Stimulated activated CD4-positive, alpha-beta T cell treated with anti-CD3 and anti-CD28 coated beads, Interleukin-4, amount 100 ng/mL, for 4 hours (primary cell): ENCODE measurements at regions not wholly inside any gene's neighbourhood (a gene's known extent, or its start where the extent isn't known, plus 50 kb on each side); places are given as distances from the start of the nearest gene placed in this dataset.
"Not testable (repeated sequence)": the region's sequence is repeated elsewhere in the genome, so short reads cannot be mapped to it uniquely, and the experiment has no call there.

Experiments used
- DNase-seq, 2 experiments: peaks; one replicate each; pipeline ENCODE4 v3.0.0-alpha.2; 2020

DNA sequence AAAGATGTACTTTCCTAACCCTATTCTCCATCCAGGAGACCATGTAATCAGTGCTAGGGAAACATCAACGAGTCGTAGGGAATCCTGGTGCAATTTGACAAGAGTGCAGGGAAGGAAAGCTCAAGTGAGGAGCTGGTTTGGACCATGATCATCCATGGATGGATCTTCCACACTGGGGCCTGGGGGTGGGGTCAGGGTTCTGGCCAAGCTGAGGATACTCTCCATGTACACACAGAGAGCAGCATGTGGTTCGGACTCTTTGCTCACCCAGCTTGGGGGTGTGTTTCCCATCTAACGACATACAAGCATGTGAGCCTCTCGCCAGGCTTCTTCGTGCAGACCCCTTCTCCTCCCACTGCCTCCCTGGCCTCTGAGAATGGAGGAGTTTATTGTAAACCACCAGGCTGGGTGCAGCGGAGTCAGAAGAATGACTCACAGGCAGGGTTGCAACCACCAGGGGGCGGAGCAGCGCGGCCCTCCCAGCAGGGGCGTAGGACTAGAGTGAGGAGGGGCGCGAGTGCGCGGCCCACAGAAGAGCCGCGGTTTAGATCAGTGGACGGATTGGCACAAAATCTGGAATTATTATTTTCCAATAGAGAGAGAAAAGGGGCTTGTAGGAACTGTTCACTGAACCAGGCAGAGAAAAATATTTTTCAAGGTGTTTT is 530.0 kb upstream of the B3GAT1 start:
- not testable (repeated sequence) for DNase-seq

DNA sequence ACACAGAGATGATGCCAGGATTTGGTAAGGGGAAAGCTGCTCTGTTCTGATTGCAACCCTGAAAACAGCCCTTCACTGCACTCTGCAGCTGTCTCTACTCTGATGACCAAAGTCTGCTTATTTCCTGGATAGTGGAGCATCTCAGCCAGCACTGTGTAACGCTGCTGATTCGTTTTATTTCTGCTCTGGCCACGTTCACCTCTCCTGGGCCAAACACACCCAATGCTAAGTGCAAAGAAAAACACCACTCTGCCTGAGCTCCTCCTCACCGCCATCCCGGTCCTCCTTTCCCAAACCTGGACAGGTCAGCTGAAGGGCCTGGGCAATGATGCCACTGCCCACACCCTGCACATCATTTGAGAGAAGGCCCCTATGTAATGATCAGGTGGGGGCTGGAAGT is 529.3 kb upstream of the B3GAT1 start:
- DNase-seq = no peak

DNA sequence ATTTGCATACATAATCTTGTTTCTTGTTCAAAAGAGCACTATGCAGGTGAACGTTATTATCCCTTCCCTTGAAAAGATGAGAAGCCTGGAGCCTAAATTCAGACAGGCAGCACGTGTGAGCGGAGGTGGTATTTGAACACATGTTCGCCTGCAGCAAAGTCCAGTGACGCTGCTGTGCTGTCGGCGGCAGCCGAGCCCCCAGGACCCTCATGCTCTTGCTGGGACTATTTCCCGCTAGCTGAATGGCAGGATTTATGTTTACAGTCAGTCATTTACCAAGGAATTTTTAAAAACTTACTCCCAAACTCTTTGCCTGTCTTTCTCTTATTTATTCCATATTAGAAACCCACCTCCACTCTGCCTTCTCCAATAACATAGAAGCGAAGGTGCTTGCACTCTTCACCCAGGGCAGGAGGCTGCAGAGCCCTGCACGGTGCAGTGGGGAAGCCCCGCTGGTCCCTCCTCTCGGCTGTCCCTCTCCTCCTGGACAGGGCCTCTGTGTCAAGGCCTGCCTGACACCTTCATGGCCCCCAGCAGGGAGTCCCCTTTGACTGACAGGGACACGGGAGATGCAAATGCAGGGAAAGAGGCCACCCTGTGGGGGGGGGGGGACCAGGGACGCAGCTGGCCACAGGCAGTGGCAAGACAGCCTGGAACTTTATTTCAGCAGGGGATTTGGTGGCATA is 528.5 kb upstream of the B3GAT1 start:
- no peak for DNase-seq

DNA sequence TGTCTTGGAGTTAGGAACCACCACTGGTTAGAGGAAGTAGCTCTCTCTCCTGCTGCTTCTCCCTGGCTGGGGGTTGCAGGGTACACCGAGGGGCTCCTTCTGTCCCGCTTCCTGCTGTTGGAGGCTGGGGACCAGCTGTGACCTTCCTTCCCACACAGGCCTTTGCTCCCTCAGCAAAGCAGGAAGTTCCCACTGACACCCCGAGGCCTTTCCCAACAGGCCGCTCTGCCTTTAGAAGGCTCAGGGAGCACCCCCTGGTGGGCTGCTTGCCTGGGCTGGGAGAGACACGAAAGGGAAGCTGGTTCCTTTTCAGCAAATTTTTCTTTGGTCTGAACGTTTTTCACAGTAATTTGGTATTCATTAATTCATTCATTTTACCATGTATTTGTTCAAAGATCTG is 527.9 kb upstream of the B3GAT1 start:
- DNase-seq = no peak

DNA sequence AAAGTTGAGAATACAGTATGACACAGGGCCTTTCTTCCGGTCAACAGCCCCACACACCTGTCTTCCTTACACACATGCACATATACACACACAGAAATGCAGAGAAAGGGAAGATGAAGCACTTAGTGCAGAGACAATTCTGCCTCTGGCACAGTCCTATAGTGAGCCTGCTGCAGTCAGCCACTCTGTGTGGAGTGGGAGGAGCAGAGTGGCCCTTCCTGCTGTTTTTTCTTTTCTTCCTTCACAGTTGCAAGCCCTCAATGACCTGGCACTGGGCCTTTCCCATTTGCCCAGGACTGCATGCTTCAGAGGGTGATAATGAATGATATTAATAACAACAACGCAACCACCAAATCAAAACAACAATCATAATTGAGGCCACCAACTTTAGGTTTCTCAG is 527.0 kb upstream of the B3GAT1 start:
- no peak for DNase-seq

DNA sequence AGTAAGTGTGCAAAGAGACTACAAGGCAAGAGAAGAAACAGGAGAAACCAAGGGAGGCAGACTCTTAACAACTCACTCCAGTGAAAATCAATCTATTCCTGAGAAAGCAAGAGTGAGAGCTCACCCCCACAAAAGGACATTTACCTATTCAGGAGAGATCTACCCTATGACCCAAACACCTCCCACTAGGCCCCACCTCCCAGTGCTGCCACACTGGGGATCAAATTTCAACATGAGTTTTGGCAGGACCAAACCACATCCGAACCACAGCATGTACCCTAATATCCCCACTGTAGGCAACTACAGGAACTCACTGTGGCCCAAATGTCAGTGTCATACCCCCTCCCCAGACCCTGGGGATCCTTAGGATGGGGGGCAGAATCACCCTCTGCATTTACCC is 526.2 kb upstream of the B3GAT1 start:
- no peak for DNase-seq

DNA sequence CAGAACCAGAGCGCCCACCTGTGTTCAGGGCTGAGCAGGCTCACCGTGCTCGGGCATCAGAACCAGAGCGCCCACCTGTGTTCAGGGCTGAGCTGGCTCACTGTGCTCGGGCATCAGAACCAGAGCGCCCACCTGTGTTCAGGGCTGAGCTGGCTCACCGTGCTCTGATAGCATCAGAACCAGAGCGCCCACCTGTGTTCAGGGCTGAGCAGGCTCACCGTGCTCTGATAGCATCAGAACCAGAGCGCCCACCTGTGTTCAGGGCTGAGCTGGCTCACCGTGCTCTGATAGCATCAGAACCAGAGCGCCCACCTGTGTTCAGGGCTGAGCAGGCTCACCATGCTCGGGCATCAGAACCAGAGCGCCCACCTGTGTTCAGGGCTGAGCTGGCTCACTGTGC is 525.2 kb upstream of the B3GAT1 start:
- DNase-seq = not testable (repeated sequence)

DNA sequence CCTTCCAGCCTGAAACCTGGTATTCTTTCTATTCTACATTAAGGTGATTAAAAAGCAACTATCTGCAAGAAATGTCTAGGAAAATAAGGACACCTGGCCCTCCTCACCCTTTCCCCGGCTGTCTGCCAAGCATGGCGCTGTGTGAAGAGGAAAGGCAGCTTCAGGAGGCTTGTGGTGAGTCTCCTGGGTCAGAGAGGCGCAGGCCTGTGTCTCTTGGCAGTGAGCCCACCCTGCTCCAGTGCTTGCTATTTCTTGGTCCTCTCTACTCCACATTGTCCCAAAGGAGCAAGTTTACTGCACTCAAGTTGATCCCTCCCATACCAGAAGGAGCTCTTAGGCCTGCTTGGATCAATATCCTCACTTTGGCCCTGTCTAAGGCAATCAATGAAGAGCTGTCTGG is 520.7 kb upstream of the B3GAT1 start:
- no peak for DNase-seq

DNA sequence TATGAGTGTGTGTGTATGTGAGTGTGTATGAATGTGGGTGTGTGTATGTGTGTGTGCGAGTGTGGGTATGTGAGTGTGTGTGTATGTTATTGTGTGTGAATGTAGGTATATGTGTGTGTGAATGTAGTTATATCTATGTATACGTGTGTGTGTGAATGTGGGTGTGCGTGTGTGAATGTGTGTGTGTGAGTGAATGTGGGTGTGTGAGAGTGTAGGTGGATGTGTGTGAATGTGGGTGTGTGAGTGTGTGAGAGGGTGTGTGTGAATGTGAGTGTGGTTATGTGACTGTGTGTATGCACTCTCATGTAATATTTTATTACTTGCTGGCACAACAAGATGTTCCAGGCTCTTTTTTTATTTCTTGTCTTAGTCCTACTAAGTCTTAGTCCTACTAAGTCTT is 513.4 kb upstream of the B3GAT1 start:
- DNase-seq = no peak

DNA sequence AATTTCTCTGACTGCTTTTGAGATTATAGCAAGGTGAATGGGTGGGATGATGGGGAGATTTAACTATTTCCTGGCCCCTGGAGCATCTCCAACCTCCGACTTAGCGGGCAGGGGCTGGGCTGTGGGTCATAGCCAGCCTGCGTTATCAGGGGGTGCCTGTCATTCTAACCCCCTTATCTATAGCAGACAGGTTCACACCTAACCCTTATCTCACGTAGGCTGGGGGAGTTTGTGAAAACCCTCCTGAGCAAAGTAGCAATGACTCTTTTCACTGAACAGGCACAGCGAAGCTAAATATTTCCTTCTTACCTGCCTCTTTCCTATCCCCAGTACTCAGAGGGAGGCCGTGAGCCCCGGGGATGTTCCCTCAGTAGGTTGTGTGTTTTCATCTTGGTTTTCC is 511.4 kb upstream of the B3GAT1 start:
- DNase-seq = no peak

DNA sequence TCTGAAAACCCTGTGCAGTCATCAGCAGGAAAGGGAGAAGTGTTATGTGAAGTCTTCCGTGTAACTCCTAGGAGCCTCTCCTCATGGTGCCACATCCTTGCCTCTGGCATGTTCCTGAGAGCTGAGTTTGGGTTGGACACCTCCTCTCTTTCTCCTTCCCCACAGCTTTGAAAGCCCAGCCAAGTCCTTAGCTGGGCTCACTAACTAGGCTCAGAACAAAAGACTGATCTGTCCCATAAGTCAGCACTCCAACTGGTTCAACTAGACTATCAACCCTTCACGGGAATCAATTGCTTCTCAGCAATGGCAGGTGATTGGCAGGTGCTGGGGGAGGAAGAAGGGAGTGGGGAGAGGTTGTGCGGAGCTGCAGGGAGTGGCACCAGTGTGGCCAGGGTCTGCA is 509.9 kb upstream of the B3GAT1 start:
- DNase-seq = no peak

DNA sequence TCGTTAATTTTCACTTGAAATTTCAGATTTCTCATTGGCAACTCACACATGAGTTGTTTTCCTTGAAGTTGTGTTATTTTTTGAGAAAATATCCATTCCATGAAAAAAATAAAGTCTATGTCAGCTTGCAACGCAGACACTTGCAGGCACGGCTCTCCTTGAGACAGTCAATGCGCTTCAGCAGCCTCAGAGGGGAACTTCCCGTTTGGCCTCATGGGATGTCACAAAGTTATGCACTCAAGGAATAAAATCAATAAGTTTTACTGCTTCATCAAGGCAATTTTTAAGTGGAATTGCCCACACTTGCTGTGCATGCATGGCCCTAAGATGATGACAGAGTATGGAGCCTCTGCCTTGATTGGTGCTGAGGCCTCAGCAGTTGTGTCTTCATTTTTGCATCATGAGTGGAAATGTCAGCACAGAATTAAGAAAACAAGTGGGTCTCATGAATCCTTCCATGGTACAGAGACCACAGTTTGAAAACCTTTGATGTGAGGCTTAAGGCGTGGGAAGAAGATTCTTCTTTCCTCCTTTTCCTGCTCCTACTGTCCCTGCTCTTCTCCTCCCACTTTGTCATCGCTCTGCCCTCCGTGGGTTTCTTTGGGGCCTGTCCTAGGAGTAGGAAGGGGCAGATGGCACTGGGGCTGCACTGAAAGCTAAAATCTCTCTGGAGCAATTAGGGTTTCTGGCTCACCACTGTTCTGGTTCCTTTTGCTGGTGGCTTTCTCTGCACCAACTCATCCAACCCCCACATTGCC is 509.0 kb upstream of the B3GAT1 start:
- no peak for DNase-seq

DNA sequence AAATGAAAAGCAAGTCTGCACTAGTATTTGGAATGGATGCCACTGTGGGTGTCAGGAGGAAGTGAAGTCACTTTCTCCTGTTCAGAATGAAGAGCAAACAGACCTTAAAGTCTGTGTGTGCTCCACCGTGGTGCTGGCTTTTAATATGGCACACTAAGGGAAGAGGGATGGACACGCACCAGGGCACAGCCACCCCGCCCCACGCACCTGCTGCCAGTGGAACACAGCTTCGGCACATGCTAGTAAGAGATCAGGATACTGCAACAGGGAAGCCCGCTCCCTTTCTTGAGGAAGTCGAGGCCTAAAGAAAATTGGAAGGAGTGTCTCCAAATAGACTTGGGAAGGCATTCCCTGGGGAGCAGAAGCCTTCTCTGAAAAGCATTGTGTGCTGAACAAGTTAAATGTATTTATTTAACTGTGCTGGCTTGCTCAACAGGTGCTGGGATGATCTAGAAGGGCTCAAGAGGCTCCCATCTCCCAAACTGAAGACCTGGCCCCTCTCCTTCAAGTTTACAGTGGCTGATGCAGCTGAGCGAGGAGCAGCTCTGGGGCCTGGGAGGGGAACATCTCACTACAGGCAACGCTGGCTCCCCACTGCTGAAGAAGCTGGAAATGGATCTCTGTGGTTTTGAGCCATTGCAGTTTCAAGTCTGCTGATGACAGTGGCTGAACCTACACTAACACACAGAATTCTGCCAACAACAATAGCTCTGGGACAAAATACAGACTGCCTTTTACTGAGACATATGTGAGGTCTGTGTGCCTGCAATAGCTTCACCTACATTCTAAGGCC is 504.6 kb upstream of the B3GAT1 start:
- DNase-seq = no peak

DNA sequence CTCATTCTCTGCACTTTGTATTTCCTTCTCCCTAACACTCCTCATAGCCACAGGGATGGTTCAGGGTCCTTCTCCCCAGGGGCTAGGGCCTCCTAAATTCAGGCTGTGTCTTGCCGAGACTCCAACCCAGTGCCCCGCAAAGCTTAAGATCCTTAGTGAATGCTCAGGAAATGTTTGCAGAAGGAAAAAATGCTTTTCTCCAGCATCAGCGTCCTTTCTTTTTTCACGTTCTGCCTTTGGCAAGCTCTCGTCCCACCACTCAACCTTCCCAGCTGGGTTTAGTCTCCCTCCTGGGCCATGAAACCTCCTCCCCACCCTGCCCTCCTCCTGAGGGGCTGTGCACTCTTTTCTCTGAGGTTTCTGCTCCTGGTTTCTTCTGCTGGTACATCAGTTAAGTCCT is 503.8 kb upstream of the B3GAT1 start:
- DNase-seq = no peak

DNA sequence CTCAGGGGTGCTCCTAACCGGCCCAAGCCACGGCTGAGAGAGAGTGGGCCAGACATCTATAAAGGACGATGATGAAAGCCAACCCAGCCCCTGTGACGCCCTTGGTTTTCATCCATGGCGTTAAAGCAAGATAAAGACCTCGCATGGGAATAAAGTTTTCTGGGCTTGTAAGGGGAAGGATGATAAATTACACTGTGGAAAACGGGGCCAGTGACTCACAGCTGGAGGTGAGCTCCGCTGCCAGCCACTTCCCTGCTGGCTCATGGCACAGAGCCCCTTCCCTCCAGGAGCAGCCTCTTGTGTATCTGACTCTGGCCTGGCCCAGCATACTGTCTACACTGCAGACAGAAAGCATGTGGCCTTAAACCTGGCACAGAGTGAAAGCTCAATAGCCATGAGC is 503.2 kb upstream of the B3GAT1 start:
- DNase-seq = no peak

DNA sequence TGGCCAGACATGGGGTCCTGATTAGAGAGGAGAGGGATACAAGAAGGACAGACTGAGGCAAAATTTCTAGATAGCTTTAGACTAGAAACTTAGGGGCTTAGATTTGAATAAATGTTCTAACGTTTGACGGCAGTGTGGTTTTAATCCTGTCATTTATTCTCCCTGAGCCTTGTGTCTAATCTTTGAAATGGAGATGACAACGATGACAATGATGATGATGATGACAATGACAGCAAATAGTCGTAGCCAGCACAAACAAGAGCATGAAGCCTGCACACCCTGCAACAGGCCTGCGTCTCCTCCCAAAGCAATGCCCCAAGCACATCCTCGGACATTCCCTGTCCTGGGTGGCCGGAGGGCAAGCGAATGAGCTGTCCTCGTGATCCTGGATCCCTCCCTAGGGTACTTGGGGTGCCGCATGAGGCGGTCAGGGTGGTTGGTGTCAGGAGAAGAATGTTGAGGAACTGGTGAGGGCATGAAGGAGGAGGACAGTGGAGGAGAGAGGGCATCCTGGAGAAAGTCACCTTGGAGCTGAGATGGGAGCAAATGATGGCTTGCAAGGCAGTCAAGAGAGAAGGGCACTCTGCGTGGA is 502.1 kb upstream of the B3GAT1 start:
- no peak for DNase-seq

DNA sequence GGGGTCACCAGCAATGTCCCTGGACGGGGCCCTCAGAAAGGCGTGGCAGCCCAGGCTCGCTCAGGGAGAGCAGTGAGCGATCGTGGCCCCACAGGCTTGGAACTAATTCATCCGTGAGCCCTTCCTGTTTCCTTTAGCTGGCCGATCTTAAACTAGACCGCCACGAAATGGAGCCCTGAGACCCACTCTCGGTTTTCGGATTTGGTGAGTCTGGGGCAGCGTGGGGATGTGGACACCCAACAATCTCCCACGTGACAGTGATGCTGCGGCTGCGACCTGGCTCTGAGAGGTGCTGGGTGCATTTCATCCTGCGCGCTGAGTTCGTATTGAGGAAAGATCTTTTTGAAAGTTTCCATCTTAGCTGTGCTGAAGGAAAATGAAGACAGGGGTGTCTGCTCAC is 501.3 kb upstream of the B3GAT1 start:
- DNase-seq = no peak

DNA sequence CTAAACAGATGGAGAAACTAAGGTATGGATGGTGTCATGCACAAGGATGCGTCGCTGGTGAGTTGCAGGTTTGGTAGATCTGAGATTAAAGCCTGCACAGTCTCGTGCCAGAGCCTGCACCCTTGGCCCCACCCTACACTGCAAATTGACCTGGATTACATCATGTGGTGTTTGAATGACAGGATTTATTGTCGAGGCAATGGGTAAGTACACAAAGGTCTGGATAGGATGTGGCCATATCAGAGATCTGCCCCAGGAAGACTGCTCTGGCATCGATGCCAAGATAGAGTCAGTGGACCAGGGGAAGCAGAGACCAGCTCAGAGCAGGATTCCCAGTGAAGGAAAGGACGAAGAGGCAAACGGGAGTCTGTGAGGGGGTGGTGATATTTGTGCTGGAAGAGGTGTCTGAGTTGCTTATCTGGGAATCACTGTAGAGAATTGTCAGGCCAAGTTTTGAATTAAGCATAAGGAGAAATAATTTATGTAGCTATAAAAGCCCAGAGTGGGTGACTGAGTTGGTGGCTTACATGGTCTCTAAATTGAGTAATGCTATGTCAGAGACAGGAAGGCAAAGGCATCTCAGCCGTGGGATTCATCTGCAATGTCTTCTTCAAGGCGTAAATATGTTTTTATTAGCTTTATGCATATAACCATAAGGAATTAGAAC is 499.6 kb upstream of the B3GAT1 start:
- DNase-seq = no peak

DNA sequence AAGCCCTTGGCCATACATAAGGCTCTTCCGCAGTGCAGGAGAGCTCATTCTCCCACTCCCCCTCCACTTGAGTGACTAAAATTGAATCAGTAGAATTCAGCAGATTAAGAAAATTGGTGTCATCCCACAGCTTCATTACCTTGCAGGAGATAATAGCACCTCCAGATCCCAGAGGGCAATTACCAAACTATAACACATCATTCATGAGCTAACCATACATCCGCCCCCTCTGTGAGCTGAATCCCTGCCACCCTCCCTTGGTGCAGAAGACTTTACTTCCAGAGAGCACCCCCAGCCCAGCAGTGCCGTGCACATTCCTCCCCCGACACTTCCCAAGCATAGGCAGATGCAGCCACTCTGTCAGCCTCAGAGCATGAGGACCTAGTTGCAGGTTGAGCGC is 496.5 kb upstream of the B3GAT1 start:
- DNase-seq = no peak

DNA sequence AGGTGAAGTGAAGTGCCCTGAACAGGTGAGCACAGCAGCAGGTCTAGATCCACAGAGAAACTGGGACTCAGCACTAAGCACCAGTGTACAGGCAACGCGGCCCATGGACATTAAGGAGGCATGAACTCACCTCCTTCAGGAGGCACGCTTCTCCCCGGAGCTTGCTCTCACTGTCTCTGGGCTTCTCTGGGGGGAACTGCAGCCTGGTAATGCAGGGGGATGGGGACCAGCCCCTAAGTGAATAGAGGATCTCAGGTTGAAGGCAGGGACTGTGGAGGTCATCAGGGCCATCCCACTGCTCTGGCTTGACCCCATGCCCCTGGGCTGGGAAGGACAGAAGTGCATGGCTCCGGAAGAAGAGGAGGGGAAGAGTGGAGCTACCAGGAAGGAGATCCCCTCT is 495.6 kb upstream of the B3GAT1 start:
- no peak for DNase-seq

DNA sequence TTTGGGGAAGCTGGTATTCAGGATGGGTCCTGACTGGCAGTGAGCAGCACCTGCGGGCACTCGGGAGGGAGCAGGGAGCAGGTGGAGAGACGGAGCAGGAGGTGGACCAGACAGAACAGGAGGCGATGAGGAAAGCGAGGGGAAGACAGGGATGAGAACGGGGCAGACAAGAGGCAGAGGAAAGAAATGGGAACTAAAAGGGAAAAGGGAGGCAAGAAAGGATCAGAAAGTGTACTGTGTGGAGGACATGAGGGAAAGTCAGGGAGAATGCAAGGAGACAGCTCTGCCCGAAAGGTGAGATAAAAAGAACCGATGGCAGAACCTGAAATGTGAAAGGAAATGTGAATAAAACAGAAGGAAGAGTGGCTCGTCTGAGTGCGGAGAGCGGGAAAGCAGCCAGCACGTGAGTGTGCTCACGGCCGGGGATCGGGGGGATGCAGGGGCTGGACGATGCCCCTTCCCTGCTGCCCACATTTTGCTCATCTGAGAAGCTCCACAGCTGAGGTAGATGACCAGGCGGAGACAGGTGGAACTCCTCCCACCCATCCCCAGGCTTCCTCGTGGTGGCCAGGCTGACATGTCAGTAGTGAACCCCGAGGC is 494.4 kb upstream of the B3GAT1 start:
- DNase-seq = no peak

DNA sequence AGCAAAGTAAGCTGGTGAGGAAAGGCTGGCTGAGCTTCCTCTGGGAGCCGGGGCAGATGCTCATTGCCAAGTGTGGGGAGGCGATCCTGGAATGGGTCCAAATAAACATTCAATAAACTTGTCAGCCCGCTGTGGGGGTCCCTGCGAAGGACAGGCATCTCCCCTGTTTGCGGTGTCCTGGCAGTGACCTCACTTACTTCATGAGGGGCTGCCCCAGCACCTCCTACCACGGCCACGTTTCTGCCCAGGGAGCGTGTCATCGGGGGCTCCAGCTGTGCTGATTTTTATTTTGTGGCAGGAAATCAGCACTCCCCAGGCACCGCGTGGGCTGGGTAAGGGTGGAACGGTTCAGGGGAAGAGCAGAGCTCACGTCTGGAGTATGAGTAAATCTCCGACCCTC is 493.9 kb upstream of the B3GAT1 start:
- no peak for DNase-seq
